Mesenchymal stem cell (in vitro differentiated cells and primary cell): ENCODE measurements at regions not wholly inside any gene's neighbourhood (a gene's known extent, or its start where the extent isn't known, plus 50 kb on each side); places are given as distances from the start of the nearest gene placed in this dataset.

ENCODE experiments used
- DNase-seq: peaks from one replicate; pipeline ENCODE4 v3.0.0-alpha.2; 2013
- H2AFZ ChIP-seq: one replicate; pipeline ENCODE4 v1.6.1; 2013; ENCODE audit warnings: low read depth, mild to moderate bottlenecking, control low read depth, inconsistent platforms, low read length, moderate library complexity
- H2AK5ac ChIP-seq: 2 replicates; pipeline ENCODE4 v1.6.1; 2013; ENCODE audit warnings: low read length, moderate library complexity, mild to moderate bottlenecking, inconsistent platforms; ENCODE audit not compliant: severe bottlenecking
- H2BK120ac ChIP-seq: one replicate; pipeline ENCODE4 v1.6.1; 2013; ENCODE audit warnings: low read depth, mild to moderate bottlenecking, inconsistent platforms, low read length, moderate library complexity
- H2BK12ac ChIP-seq, 2 experiments: one replicate each; pipeline ENCODE4 v1.6.1; 2013; ENCODE audit warnings: inconsistent platforms in 2 of 2, low read length in 2 of 2, mild to moderate bottlenecking in 2 of 2, moderate library complexity in 2 of 2, control low read depth in 1 of 2
- H2BK15ac ChIP-seq: one replicate; pipeline ENCODE4 v1.6.1; 2013; ENCODE audit warnings: mild to moderate bottlenecking, low read depth, inconsistent platforms; ENCODE audit not compliant: poor library complexity, severe bottlenecking
- H2BK5ac ChIP-seq: 2 replicates; pipeline ENCODE4 v1.6.1; 2013; ENCODE audit warnings: low read depth, mild to moderate bottlenecking, low read length, control low read depth, inconsistent platforms; ENCODE audit not compliant: poor library complexity, severe bottlenecking
- H3K14ac ChIP-seq, 2 experiments: one replicate each; pipeline ENCODE4 v1.6.1; 2013; ENCODE audit warnings: inconsistent platforms in 2 of 2, low read length in 2 of 2, control low read depth in 1 of 2, mild to moderate bottlenecking in 1 of 2, moderate library complexity in 1 of 2
- H3K18ac ChIP-seq, 2 experiments: one replicate each; pipeline ENCODE4 v1.6.1; 2013; ENCODE audit warnings: inconsistent platforms in 2 of 2, low read length in 2 of 2, control low read depth in 1 of 2, low read depth in 1 of 2, mild to moderate bottlenecking in 1 of 2
- H3K23ac ChIP-seq, 2 experiments: one replicate each; pipeline ENCODE4 v1.6.1; 2013; ENCODE audit warnings: inconsistent platforms in 2 of 2, low read length in 2 of 2, mild to moderate bottlenecking in 2 of 2, moderate library complexity in 2 of 2, control low read depth in 1 of 2
- H3K27ac ChIP-seq: 2 replicates; pipeline ENCODE4 v1.5.1; 2013; ENCODE audit warnings: mild to moderate bottlenecking, moderate library complexity, low read length, control low read depth, inconsistent platforms; ENCODE audit not compliant: poor library complexity, severe bottlenecking
- H3K27me3 ChIP-seq, 2 experiments: 2 replicates each; pipeline versions ENCODE4 v1.6.1 to v1.7.0; 2013; ENCODE audit warnings: low read length in 2 of 2, mild to moderate bottlenecking in 2 of 2, moderate library complexity in 2 of 2, control low read depth in 1 of 2, inconsistent platforms in 1 of 2; ENCODE audit not compliant: control insufficient read depth in 1 of 2, insufficient read depth in 1 of 2
- H3K36me3 ChIP-seq, 2 experiments: 2 replicates each; pipeline versions ENCODE4 v1.6.1 to v1.7.0; 2013; ENCODE audit warnings: low read length in 2 of 2, control low read depth in 1 of 2, inconsistent platforms in 1 of 2, low read depth in 1 of 2, mild to moderate bottlenecking in 1 of 2; ENCODE audit not compliant: insufficient read depth in 2 of 2, control insufficient read depth in 1 of 2
- H3K4ac ChIP-seq, 2 experiments: one replicate each; pipeline ENCODE4 v1.6.1; 2013; ENCODE audit warnings: inconsistent platforms in 2 of 2, low read length in 2 of 2, mild to moderate bottlenecking in 2 of 2, moderate library complexity in 2 of 2, control low read depth in 1 of 2, low read depth in 1 of 2
- H3K4me1 ChIP-seq: 2 replicates; pipeline ENCODE4 v1.6.1; 2013; ENCODE audit warnings: low read depth, low read length, control low read depth; ENCODE audit not compliant: control insufficient read depth, insufficient read depth
- H3K4me2 ChIP-seq: 2 replicates; pipeline ENCODE4 v1.6.1; 2013; ENCODE audit warnings: low read length, mild to moderate bottlenecking, inconsistent platforms; ENCODE audit not compliant: poor library complexity, severe bottlenecking
- H3K4me3 ChIP-seq, 2 experiments: 2 replicates each; pipeline versions ENCODE4 v1.5.1 to v1.7.0; 2013; ENCODE audit warnings: low read length in 2 of 2, mild to moderate bottlenecking in 2 of 2, control low read depth in 1 of 2, low read depth in 1 of 2; ENCODE audit not compliant: insufficient read depth in 1 of 2
- H3K79me1 ChIP-seq: replicated peaks from 2 replicates; pipeline ENCODE4 v1.6.1; 2013; ENCODE audit warnings: mild to moderate bottlenecking, control low read depth, low read length, inconsistent platforms; ENCODE audit not compliant: poor library complexity, severe bottlenecking
- H3K9ac ChIP-seq: 2 replicates; pipeline ENCODE4 v1.7.0; 2013; ENCODE audit warnings: mild to moderate bottlenecking, low read length, moderate library complexity
- H3K9me3 ChIP-seq: 2 replicates; pipeline ENCODE4 v1.7.0; 2013; ENCODE audit warnings: mild to moderate bottlenecking, low read length; ENCODE audit not compliant: control insufficient read depth
- H4K8ac ChIP-seq: one replicate; pipeline ENCODE4 v1.6.1; 2013; ENCODE audit warnings: inconsistent platforms, mild to moderate bottlenecking, low read length, moderate library complexity
- H4K91ac ChIP-seq: one replicate; pipeline ENCODE4 v1.6.1; 2013; ENCODE audit warnings: mild to moderate bottlenecking, low read length, inconsistent platforms
- WGBS: methylation state at CpG from one replicate; pipeline ENCODE4 v1.1.7; 2013; ENCODE audit warnings: mixed read lengths; 5-methylcytosine and 5-hydroxymethylcytosine counted together

- Histone ChIP-seq H3K4me3 (no peak overlapping the region), H2AFZ (no peak overlapping the region), H3K36me3 (no peaks in the 10 kb centered on the region), H2AK5ac (no peak overlapping the region), H2BK12ac (no peak overlapping the region), H3K79me1 (no peaks in the 10 kb centered on the region), H4K8ac (no peak overlapping the region), H3K9me3 (peaks cover 23% of the 10 kb centered on the region), H3K18ac (no peak overlapping the region), H2BK15ac (no peak overlapping the region), H3K4ac (no peak overlapping the region), H3K14ac (no peak overlapping the region), H2BK5ac (no peak overlapping the region), H3K27me3 (no peaks in the 10 kb centered on the region), H4K91ac (no peak overlapping the region), H3K27ac (no peak overlapping the region), H3K23ac (no peak overlapping the region), H2BK120ac (no peak overlapping the region), H3K9ac (no peak overlapping the region), H3K4me1 (no peaks in the 10 kb centered on the region), H3K4me2 (no peak overlapping the region)
- DNase-seq: no peak
- WGBS: no CpG with 5 or more reads among the region's 1 CpG
These were observed 1560.4 kb upstream of the GBE1 start for GRCh38 chr3:83321891-83322290.

GRCh38 chr3:83354205-83354604 lies 1592.8 kb upstream of the GBE1 start:
- H2BK12ac ChIP-seq: no peak overlapping the region
- no peaks in the 10 kb centered on the region for H3K27me3 ChIP-seq
- no peak overlapping the region for H2AFZ ChIP-seq
- no peak overlapping the region for H3K4ac ChIP-seq
- H2BK15ac ChIP-seq: no peak overlapping the region
- no peak overlapping the region for H4K8ac ChIP-seq
- no peak for DNase-seq
- H3K9ac ChIP-seq: no peak overlapping the region
- H2BK120ac ChIP-seq: no peak overlapping the region
- H3K79me1 ChIP-seq: no peaks in the 10 kb centered on the region
- H3K4me1 ChIP-seq: no peaks in the 10 kb centered on the region
- H4K91ac ChIP-seq: no peak overlapping the region
- peaks cover 2% of the 10 kb centered on the region for H3K9me3 ChIP-seq
- no peak overlapping the region for H3K27ac ChIP-seq
- H2BK5ac ChIP-seq: no peak overlapping the region
- H3K23ac ChIP-seq: no peak overlapping the region
- H2AK5ac ChIP-seq: no peak overlapping the region
- H3K18ac ChIP-seq: no peak overlapping the region
- WGBS: 93% methylated on average over 2 of the region's 2 CpGs
- H3K4me3 ChIP-seq: no peak overlapping the region
- no peak overlapping the region for H3K14ac ChIP-seq
- H3K36me3 ChIP-seq: no peaks in the 10 kb centered on the region
- H3K4me2 ChIP-seq: no peak overlapping the region

DNA sequence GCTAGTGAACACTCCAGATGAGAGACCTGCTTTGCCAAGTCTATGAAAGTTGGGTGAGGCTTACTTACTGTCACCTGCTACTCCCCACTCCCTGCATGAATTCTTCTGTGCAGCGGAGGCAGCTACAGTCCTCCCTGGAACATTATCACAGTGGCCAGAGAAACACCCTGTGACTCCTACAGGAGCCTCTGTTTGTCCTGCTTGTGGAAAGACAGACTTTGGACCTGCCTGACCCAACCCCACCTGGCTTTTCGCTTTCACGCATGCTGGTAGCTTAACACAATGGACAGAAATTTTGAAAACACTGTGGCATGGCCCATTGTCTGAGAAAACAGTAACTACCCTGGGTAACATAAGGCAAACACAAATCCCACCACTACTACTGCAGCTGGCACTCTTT lies 1565.5 kb upstream of the CADM2 start:
- no peak overlapping the region for H3K14ac ChIP-seq
- H3K4ac ChIP-seq: no peak overlapping the region
- H3K4me1 ChIP-seq: no peaks in the 10 kb centered on the region
- H2BK15ac ChIP-seq: no peak overlapping the region
- H3K27ac ChIP-seq: no peak overlapping the region
- H2BK5ac ChIP-seq: no peak overlapping the region
- no peak overlapping the region for H4K8ac ChIP-seq
- WGBS: 83% methylated on average over 3 of the region's 3 CpGs
- no peak overlapping the region for H2AFZ ChIP-seq
- no peak overlapping the region for H4K91ac ChIP-seq
- H2BK120ac ChIP-seq: no peak overlapping the region
- peaks cover 8% of the 10 kb centered on the region for H3K9me3 ChIP-seq
- H3K18ac ChIP-seq: no peak overlapping the region
- H3K23ac ChIP-seq: no peak overlapping the region
- no peak overlapping the region for H3K4me2 ChIP-seq
- no peaks in the 10 kb centered on the region for H3K27me3 ChIP-seq
- H2AK5ac ChIP-seq: no peak overlapping the region
- DNase-seq: no peak
- no peak overlapping the region for H2BK12ac ChIP-seq
- H3K4me3 ChIP-seq: no peak overlapping the region
- no peak overlapping the region for H3K9ac ChIP-seq
- H3K36me3 ChIP-seq: no peaks in the 10 kb centered on the region
- no peaks in the 10 kb centered on the region for H3K79me1 ChIP-seq

GRCh38 chr3:83403927-83404326 lies 1554.9 kb upstream of the CADM2 start:
- Histone ChIP-seq H2AK5ac (no peak overlapping the region), H3K4ac (no peak overlapping the region), H2BK120ac (no peak overlapping the region), H4K91ac (no peak overlapping the region), H3K4me1 (no peaks in the 10 kb centered on the region), H3K9me3 (no peaks in the 10 kb centered on the region), H3K9ac (no peak overlapping the region), H3K4me3 (no peak overlapping the region), H2AFZ (no peak overlapping the region), H3K36me3 (no peaks in the 10 kb centered on the region), H2BK5ac (no peak overlapping the region), H3K79me1 (no peaks in the 10 kb centered on the region), H4K8ac (no peak overlapping the region), H3K27me3 (no peaks in the 10 kb centered on the region), H3K4me2 (no peak overlapping the region), H3K14ac (no peak overlapping the region), H2BK15ac (no peak overlapping the region), H3K27ac (no peak overlapping the region), H3K18ac (no peak overlapping the region), H2BK12ac (no peak overlapping the region), H3K23ac (no peak overlapping the region)
- no peak for DNase-seq
- 65% methylated on average over 10 of the region's 10 CpGs for WGBS
